MCF 10A (cell line): ENCODE measurements at regions not wholly inside any gene's neighbourhood (a gene's known extent, or its start where the extent isn't known, plus 50 kb on each side); places are given as distances from the start of the nearest gene placed in this dataset.
"Not testable (repeated sequence)": the region's sequence is repeated elsewhere in the genome, so short reads cannot be mapped to it uniquely, and the experiment has no call there.

Experiments
- BruUV-seq: library from RNA; stranded (reverse); fragments of 400-500 nt; replicated peaks from 2 replicates; lab custom pipeline; 2021; lab: Mats Ljungman, UMichigan
- CTCF ChIA-PET: fragments of 300-600 bp; sonication (Branson Sonifier 250); formaldehyde crosslinking; extraction: SDS; loops from one replicate; lab custom pipeline; 2021; ENCODE audit warnings: antibody characterized with exemption, inconsistent platforms; lab: Yijun Ruan, JAX
- POLR2A ChIA-PET: fragments of 300-600, 350-650 bp; sonication (Branson Sonifier 250); formaldehyde crosslinking; extraction: SDS; loops from one replicate; lab custom pipeline; 2020; ENCODE audit warnings: antibody characterized with exemption, inconsistent platforms; lab: Yijun Ruan, JAX
- DNase-seq: peaks from one replicate; pipeline ENCODE4 v3.0.0-alpha.2; 2018; ENCODE audit not compliant: unreplicated experiment
- H3K27ac Mint-ChIP-seq: one replicate; pipeline ENCODE4 v1.8.0; 2022; ENCODE audit warnings: mild to moderate bottlenecking, low read depth, mixed read lengths; ENCODE audit not compliant: unreplicated experiment
- H3K27me3 Mint-ChIP-seq: one replicate; pipeline ENCODE4 v1.8.0; 2022; ENCODE audit warnings: mixed read lengths; ENCODE audit not compliant: insufficient read depth, unreplicated experiment
- H3K36me3 Mint-ChIP-seq: one replicate; pipeline ENCODE4 v1.8.0; 2022; ENCODE audit warnings: mild to moderate bottlenecking, moderate library complexity, mixed read lengths; ENCODE audit not compliant: insufficient read depth, unreplicated experiment
- H3K4me1 Mint-ChIP-seq: one replicate; pipeline ENCODE4 v1.8.0; 2022; ENCODE audit warnings: mixed read lengths; ENCODE audit not compliant: insufficient read depth, unreplicated experiment
- H3K4me3 Mint-ChIP-seq: one replicate; pipeline ENCODE4 v1.8.0; 2022; ENCODE audit warnings: mild to moderate bottlenecking, moderate library complexity, mixed read lengths; ENCODE audit not compliant: unreplicated experiment
- H3K9me3 Mint-ChIP-seq: one replicate; pipeline ENCODE4 v1.8.0; 2022; ENCODE audit warnings: mixed read lengths; ENCODE audit not compliant: unreplicated experiment
- CTCF ChIP-seq: fragments of 200-600 bp; IDR thresholded peaks from one replicate; pipeline ENCODE4 v1.8.0; 2022; ENCODE audit warnings: antibody characterized with exemption, mild to moderate bottlenecking; ENCODE audit not compliant: unreplicated experiment
- intact Hi-C: fragments of 100-400 bp; cut with micrococcal nuclease; formaldehyde crosslinking; loops from 2 replicates; pipeline ENCODE4 v1.14.1; 2022

DNA sequence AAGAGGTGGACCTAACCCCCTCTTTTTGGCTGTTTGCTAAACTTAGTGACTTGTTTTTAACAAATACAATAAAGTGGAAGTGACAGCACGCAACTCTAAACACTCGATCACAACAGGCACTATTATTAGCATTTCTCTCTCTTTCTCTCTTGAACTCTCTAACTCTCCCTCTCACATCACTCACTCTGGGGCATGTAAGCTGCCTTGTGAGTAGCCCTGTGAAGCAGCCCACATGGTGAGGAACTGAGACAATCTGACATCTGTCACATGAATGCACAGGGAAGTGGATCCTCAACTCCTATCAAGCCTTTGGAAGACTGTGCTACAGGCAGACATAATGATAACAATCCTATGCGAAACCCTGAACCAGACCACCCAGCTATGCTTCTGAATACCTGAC is 609.0 kb upstream of the CNTN5 start:
- Mint-ChIP-seq H3K27me3 (peaks cover 30% of the 10 kb centered on the region), H3K4me3 (no peak overlapping the region), H3K36me3 (no peaks in the 10 kb centered on the region), H3K9me3 (no peaks in the 10 kb centered on the region), H3K4me1 (no peaks in the 10 kb centered on the region), H3K27ac (no peak overlapping the region)
- BruUV-seq = no TSS peak
- DNase-seq = no peak
- intact Hi-C loops = no loop called here
- ChIA-PET CTCF (no interaction called here), POLR2A (no interaction called here)
- no peak for TF ChIP-seq CTCF

DNA sequence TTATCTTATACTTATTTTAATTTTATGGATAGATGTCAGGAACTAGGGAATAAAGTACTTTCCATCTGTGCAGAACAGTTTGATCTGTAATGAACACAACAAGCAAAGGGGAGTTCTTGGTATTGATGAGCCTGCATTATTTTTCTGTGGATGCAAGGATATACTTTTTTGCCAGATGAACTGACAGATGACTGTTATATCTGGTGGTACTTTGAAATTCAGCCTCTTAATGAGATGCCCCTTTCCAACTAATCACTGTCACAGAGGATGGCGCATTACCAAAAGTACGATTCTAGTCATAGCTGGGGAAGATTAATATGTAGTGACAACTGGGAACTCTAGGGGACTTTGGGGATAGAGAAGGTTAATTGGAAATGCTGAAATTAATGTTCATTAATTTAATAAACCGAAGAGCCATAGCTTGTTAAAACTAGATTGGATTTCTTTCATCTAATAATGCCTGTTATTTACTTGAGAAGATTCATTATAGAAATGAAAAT is 603.4 kb upstream of the CNTN5 start:
- Mint-ChIP-seq H3K36me3 (no peaks in the 10 kb centered on the region), H3K27ac (no peak overlapping the region), H3K4me3 (no peak overlapping the region), H3K4me1 (no peaks in the 10 kb centered on the region), H3K27me3 (peaks cover under 1% of the 10 kb centered on the region), H3K9me3 (peaks cover 9% of the 10 kb centered on the region)
- no TSS peak for BruUV-seq
- CTCF ChIA-PET = no interaction called here
- POLR2A ChIA-PET = no interaction called here
- DNase-seq = no peak
- intact Hi-C loops = no loop called here
- no peak for TF ChIP-seq CTCF

- Mint-ChIP-seq H3K4me3 (no peak overlapping the region), H3K27ac (no peak overlapping the region), H3K27me3 (no peaks in the 10 kb centered on the region), H3K36me3 (no peaks in the 10 kb centered on the region), H3K9me3 (peaks cover 9% of the 10 kb centered on the region), H3K4me1 (no peaks in the 10 kb centered on the region)
- ChIA-PET CTCF (no interaction called here), POLR2A (no interaction called here)
- TF ChIP-seq CTCF = no peak
- intact Hi-C loops = no loop called here
- no TSS peak for BruUV-seq
- no peak for DNase-seq
Measured at GRCh38 chr11:98423933-98424332, 596.8 kb upstream of the CNTN5 start.

GRCh38 chr11:98424773-98425172 is 596.0 kb upstream of the CNTN5 start:
- DNase-seq, intact Hi-C loops, BruUV-seq, POLR2A ChIA-PET, H3K36me3 Mint-ChIP-seq, H3K27ac Mint-ChIP-seq, H3K4me1 Mint-ChIP-seq, H3K27me3 Mint-ChIP-seq, H3K4me3 Mint-ChIP-seq, CTCF ChIA-PET: not testable (repeated sequence)
- H3K9me3 Mint-ChIP-seq = peaks cover 17% of the 10 kb centered on the region
